ENCODE measurements at regions not wholly inside any gene's neighbourhood (a gene's known extent, or its start where the extent isn't known, plus 50 kb on each side); places are given as distances from the start of the nearest gene placed in this dataset.
"Not testable (repeated sequence)": the region's sequence is repeated elsewhere in the genome, so short reads cannot be mapped to it uniquely, and the experiment has no call there.

- peak; percentile 63 for DNase-seq (ENCODE audit: low read depth)
- H3K4me3 ChIP-seq (ENCODE audit: low read length), result peak overlapping the region; percentile 59
These were observed 69.4 kb upstream of the NUDT4B start for GRCh38 chr1:148679050-148679786.

- DNase-seq (ENCODE audit: low read depth), result not testable (repeated sequence)
- H3K4me3 ChIP-seq (ENCODE audit: low read length), result peak overlapping the region; percentile 59
These were observed 68.7 kb upstream of the NUDT4B start for GRCh38 chr1:148679787-148680326.

- H3K4me3 ChIP-seq (ENCODE audit: low read length), result not testable (repeated sequence)
These were observed 61.8 kb upstream of the NUDT4B start for GRCh38 chr1:148686735-148687134.

GRCh38 chr1:148687376-148687775, 61.2 kb upstream of the NUDT4B start:
- DNase-seq (ENCODE audit: low read depth); H3K4me3 ChIP-seq (ENCODE audit: low read length): not testable (repeated sequence)

More at GRCh38 chr1:148686735-148687134, 61.8 kb upstream of the NUDT4B start:
- DNase-seq (ENCODE audit: low read depth), result not testable (repeated sequence)
